ENCODE measurements at regions not wholly inside any gene's neighbourhood (a gene's known extent, or its start where the extent isn't known, plus 50 kb on each side); places are given as distances from the start of the nearest gene placed in this dataset.

DNA sequence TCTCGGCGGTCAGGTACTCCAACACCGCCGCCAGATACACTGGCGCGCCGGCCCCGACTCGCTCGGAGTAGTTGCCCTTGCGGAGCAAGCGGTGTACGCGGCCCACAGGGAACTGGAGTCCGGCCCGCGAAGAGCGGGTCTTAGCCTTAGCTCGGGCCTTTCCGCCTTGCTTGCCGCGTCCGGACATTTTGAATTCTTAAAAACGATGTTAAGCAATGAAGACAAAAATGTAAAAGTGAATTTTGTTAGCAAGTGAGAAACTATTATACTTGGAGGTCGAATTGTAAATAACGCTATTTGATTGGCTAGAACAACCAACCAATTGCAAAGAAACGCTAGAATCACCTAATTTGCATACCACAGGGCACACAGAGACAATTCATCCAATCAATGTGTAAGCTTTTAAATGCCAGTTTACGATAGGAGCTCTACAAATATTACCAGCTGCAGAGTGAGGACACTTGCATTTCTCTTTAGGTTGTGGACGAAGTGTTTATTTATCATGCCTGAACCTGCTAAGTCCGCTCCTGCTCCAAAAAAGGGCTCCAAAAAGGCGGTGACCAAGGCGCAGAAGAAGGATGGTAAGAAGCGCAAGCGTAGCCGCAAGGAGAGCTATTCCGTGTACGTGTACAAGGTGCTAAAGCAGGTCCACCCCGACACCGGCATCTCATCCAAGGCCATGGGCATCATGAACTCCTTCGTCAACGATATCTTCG is 112.0 kb downstream of the HFE start:
- TF ChIP-seq CTCF (conservative IDR thresholded peaks at IDR 0.05; ENCODE audit: low read depth in 2 of 2) (no peak), EZH2phosphoT487 (IDR thresholded peaks at IDR 0.05; ENCODE audit: unreplicated experiment) (no peak), EZH2 (IDR thresholded peaks at IDR 0.05; ENCODE audit: low read depth, unreplicated experiment) (no peak)
- TF ChIP-seq, protein P1, sequence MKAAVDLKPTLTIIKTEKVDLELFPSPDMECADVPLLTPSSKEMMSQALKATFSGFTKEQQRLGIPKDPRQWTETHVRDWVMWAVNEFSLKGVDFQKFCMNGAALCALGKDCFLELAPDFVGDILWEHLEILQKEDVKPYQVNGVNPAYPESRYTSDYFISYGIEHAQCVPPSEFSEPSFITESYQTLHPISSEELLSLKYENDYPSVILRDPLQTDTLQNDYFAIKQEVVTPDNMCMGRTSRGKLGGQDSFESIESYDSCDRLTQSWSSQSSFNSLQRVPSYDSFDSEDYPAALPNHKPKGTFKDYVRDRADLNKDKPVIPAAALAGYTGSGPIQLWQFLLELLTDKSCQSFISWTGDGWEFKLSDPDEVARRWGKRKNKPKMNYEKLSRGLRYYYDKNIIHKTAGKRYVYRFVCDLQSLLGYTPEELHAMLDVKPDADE (IDR thresholded peaks at IDR 0.05): no peak; the same call in none of the 2 replicates
